GM12873 (cell line): ENCODE measurements at regions not wholly inside any gene's neighbourhood (a gene's known extent, or its start where the extent isn't known, plus 50 kb on each side); places are given as distances from the start of the nearest gene placed in this dataset.

ENCODE experiments used
- CTCF ChIP-seq: IDR thresholded peaks from 2 replicates; pipeline ENCODE4 v1.5.1; 2012; ENCODE audit warnings: low read depth, mild to moderate bottlenecking, moderate library complexity, low read length, control low read depth; ENCODE audit not compliant: insufficient read depth; ENCODE audit errors: missing control alignments

GRCh38 chr1:104073463-104073902 lies 323.8 kb downstream of the AMY1C start:
- TF ChIP-seq CTCF = no peak

GRCh38 chr1:104082221-104082620 lies 332.5 kb downstream of the AMY1C start:
- no peak for TF ChIP-seq CTCF

- TF ChIP-seq CTCF = no peak
Observed at GRCh38 chr1:104084380-104084779, 334.7 kb downstream of the AMY1C start.

GRCh38 chr1:104092698-104093097 lies 343.0 kb downstream of the AMY1C start:
- TF ChIP-seq CTCF = no peak

GRCh38 chr1:104098837-104099236 lies 349.1 kb downstream of the AMY1C start:
- no peak for TF ChIP-seq CTCF

GRCh38 chr1:104100115-104100514 lies 350.4 kb downstream of the AMY1C start:
- no peak for TF ChIP-seq CTCF

- TF ChIP-seq CTCF = no peak
Observed at GRCh38 chr1:104105465-104105864, 355.8 kb downstream of the AMY1C start.
